ENCODE measurements at regions not wholly inside any gene's neighbourhood (a gene's known extent, or its start where the extent isn't known, plus 50 kb on each side); places are given as distances from the start of the nearest gene placed in this dataset.
"Not testable (repeated sequence)": the region's sequence is repeated elsewhere in the genome, so short reads cannot be mapped to it uniquely, and the experiment has no call there.

DNA sequence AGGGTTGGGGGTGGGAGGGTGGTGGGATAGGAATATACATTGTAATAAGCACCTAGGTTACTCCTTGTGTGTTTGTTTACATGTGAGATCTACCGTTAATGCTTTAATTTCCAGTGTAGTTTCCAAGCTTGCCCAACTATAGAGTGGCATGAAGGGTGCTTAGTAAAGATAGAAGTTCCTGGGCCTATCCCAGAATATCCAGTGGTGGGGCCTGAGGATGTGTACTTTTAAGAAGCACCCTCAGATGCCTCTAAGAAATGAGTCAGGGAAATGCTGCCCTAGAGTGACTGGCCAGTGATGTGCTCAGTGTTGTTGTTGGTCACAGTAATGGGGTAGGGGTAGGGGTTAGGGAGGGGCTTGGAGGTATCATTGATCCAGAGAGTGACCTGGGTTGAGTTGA lies 141.3 kb downstream of the TSEN15 start:
- no peak for TF ChIP-seq POLR2A (IDR thresholded peaks at IDR 0.05)
- TF ChIP-seq, protein P1, sequence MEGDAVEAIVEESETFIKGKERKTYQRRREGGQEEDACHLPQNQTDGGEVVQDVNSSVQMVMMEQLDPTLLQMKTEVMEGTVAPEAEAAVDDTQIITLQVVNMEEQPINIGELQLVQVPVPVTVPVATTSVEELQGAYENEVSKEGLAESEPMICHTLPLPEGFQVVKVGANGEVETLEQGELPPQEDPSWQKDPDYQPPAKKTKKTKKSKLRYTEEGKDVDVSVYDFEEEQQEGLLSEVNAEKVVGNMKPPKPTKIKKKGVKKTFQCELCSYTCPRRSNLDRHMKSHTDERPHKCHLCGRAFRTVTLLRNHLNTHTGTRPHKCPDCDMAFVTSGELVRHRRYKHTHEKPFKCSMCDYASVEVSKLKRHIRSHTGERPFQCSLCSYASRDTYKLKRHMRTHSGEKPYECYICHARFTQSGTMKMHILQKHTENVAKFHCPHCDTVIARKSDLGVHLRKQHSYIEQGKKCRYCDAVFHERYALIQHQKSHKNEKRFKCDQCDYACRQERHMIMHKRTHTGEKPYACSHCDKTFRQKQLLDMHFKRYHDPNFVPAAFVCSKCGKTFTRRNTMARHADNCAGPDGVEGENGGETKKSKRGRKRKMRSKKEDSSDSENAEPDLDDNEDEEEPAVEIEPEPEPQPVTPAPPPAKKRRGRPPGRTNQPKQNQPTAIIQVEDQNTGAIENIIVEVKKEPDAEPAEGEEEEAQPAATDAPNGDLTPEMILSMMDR (IDR thresholded peaks at IDR 0.05): no peak
- no peak for TF ChIP-seq POLR2AphosphoS5 (IDR thresholded peaks at IDR 0.05; ENCODE audit: insufficient read depth in 1 of 2, low read depth in 1 of 2)
- no peak overlapping the region for H3K27ac ChIP-seq
- no peaks in the 10 kb centered on the region for H3K4me1 ChIP-seq
- H3K36me3 ChIP-seq: no peaks in the 10 kb centered on the region
- intact Hi-C loops (cut with DNase I): no loop called here
- no peaks in the 10 kb centered on the region for H3K9me3 ChIP-seq
- DNase-seq (ENCODE audit: extremely low spot score in 2 of 2): no peak
- no peaks in the 10 kb centered on the region for H3K27me3 ChIP-seq
- H3K4me3 ChIP-seq: no peak overlapping the region

DNA sequence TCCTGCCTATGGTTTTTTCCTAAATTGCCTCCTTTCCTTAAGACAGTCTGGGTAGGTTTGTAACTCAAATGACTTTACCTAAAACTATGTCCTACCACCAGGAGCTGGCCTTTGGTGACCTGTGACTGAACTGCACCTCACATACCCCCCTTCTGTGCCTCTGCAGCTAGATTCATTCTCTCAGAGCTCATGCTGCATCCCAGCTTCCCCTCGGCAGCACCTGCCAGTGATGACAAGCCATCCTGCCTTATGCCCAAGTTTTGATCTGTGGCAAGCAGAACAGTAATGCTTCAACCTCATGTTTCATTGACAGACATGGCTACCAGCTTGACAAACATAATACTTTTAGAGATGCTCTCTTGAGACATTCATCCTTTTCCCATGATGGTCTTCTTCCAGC lies 141.9 kb downstream of the TSEN15 start:
- H3K4me3 ChIP-seq: no peak overlapping the region
- no peak for DNase-seq (ENCODE audit: extremely low spot score in 2 of 2)
- H3K9me3 ChIP-seq: no peaks in the 10 kb centered on the region
- H3K27me3 ChIP-seq: no peaks in the 10 kb centered on the region
- H3K4me1 ChIP-seq: no peaks in the 10 kb centered on the region
- no peaks in the 10 kb centered on the region for H3K36me3 ChIP-seq
- H3K27ac ChIP-seq: no peak overlapping the region
- no peak for TF ChIP-seq POLR2A (IDR thresholded peaks at IDR 0.05)
- TF ChIP-seq POLR2AphosphoS5 (IDR thresholded peaks at IDR 0.05; ENCODE audit: insufficient read depth in 1 of 2, low read depth in 1 of 2): no peak
- TF ChIP-seq, protein P1 (IDR thresholded peaks at IDR 0.05): no peak
- intact Hi-C loops (cut with DNase I): no loop called here

DNA sequence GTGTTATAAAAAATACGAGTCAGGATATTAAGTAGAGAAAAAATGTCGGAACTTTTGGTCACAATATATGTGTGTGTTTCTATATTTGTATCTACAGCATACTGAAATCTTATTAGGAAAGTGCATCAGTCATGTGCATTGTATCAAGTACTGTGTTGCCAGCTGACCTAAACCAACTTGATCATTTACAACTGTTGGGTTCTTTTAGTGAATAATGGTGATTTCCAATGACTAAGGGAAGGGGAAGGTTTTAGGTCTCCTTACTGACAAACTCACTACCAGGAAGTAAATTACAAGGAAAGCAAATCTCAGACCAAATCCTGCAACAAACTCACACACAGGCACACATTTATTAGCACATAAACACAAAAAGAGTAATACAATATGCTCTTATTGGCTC lies 142.7 kb downstream of the TSEN15 start:
- no peaks in the 10 kb centered on the region for H3K4me1 ChIP-seq
- no peak for TF ChIP-seq POLR2AphosphoS5 (IDR thresholded peaks at IDR 0.05; ENCODE audit: insufficient read depth in 1 of 2, low read depth in 1 of 2)
- TF ChIP-seq, protein P1 (IDR thresholded peaks at IDR 0.05): no peak
- no peak for TF ChIP-seq POLR2A (IDR thresholded peaks at IDR 0.05)
- no peaks in the 10 kb centered on the region for H3K27me3 ChIP-seq
- no peaks in the 10 kb centered on the region for H3K36me3 ChIP-seq
- no peak for DNase-seq (ENCODE audit: extremely low spot score in 2 of 2)
- intact Hi-C loops (cut with DNase I): no loop called here
- no peaks in the 10 kb centered on the region for H3K9me3 ChIP-seq
- H3K4me3 ChIP-seq: no peak overlapping the region
- no peak overlapping the region for H3K27ac ChIP-seq

DNA sequence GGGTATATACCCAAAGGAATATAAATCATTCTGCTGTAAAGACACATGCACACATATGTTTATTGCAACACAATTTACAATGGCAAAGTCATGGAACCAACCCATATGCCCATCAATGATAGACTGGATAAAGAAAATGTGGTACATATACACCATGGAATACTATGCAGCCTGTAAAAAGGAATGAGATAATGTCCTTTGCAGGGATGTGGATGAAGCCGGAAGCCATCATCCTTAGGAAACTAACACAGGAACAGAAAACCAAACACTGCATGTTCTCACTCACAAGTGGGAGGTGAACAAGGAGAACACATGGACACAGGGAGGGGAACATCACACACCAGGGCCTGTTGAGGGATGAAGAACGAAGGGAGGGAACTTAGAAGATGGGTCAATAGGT lies 144.2 kb downstream of the TSEN15 start:
- H3K36me3 ChIP-seq; H3K4me3 ChIP-seq; H3K4me1 ChIP-seq; H3K27ac ChIP-seq; intact Hi-C loops (cut with DNase I); DNase-seq (ENCODE audit: extremely low spot score in 2 of 2); H3K9me3 ChIP-seq; H3K27me3 ChIP-seq: not testable (repeated sequence)

DNA sequence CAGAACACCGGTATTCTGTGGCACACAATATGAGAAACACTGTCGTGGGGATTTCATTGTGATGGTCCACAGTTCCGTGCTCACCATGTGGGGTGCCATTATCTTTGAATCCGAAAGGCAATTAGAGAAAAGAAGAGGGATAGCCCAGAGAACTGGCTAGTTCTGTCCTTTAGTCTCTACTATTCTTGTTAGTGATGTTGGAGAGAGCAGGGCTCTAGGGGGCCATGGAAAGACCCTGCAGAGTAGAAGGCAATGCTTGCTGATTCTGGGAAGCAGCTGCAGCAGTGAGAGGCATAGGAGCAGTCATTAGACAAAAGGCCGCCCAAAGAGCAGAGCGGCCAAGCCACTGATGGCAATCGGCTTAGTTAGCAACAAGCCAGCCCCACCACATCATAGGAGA lies 146.3 kb downstream of the TSEN15 start:
- Histone ChIP-seq H3K9me3 (no peaks in the 10 kb centered on the region), H3K27me3 (no peaks in the 10 kb centered on the region), H3K4me1 (no peaks in the 10 kb centered on the region), H3K4me3 (no peak overlapping the region), H3K27ac (no peak overlapping the region), H3K36me3 (no peaks in the 10 kb centered on the region)
- no peak for TF ChIP-seq POLR2A (IDR thresholded peaks at IDR 0.05)
- TF ChIP-seq, protein P1 (IDR thresholded peaks at IDR 0.05): no peak
- TF ChIP-seq POLR2AphosphoS5 (IDR thresholded peaks at IDR 0.05; ENCODE audit: insufficient read depth in 1 of 2, low read depth in 1 of 2): no peak
- intact Hi-C loops (cut with DNase I): no loop called here
- DNase-seq (ENCODE audit: extremely low spot score in 2 of 2): no peak

DNA sequence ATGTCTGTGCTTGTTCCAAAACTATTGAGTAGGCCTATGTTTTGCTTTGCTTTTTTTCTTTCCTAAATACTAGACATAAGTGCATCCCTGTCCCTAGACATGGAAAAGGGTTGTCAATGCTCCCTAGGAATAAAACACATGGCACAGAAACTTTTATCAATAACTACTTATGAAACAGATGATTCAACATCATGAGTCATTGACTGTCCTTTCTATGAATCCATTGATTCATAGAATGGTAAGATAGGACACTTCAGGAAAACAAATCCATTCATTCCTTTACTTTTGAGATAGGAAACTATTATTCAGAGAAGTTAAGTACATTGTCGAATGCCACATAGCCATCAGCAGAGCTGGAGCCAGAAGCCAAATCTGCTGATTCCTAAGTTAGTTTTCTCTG lies 147.5 kb downstream of the TSEN15 start:
- H3K9me3 ChIP-seq: no peaks in the 10 kb centered on the region
- H3K27me3 ChIP-seq: no peaks in the 10 kb centered on the region
- intact Hi-C loops (cut with DNase I): no loop called here

More for the DNA sequence above, 147.5 kb downstream of the TSEN15 start:
- H3K4me1 ChIP-seq: no peaks in the 10 kb centered on the region
- H3K4me3 ChIP-seq: no peak overlapping the region
- DNase-seq (ENCODE audit: extremely low spot score in 2 of 2): no peak
- H3K36me3 ChIP-seq: no peaks in the 10 kb centered on the region
- H3K27ac ChIP-seq: no peak overlapping the region
- TF ChIP-seq, protein P1 (IDR thresholded peaks at IDR 0.05): no peak
- TF ChIP-seq POLR2A (IDR thresholded peaks at IDR 0.05): no peak
- TF ChIP-seq POLR2AphosphoS5 (IDR thresholded peaks at IDR 0.05; ENCODE audit: insufficient read depth in 1 of 2, low read depth in 1 of 2): no peak

All from vagina (tissue), 2 donors.